Neuronal stem cell (in vitro differentiated cells): ENCODE measurements at regions not wholly inside any gene's neighbourhood (a gene's known extent, or its start where the extent isn't known, plus 50 kb on each side); places are given as distances from the start of the nearest gene placed in this dataset.

Experiments
- DNase-seq: peaks from one replicate; pipeline ENCODE4 v3.0.0-alpha.2; 2013; ENCODE audit warnings: low spot score
- H2AFZ ChIP-seq: one replicate; pipeline ENCODE4 v1.6.1; 2013; ENCODE audit warnings: mild to moderate bottlenecking, low read length, inconsistent platforms
- H2AK5ac ChIP-seq: 2 replicates; pipeline ENCODE4 v1.6.1; 2013; ENCODE audit warnings: low read depth, mild to moderate bottlenecking, inconsistent platforms, low read length, moderate library complexity, mixed read lengths
- H2BK120ac ChIP-seq: 2 replicates; pipeline ENCODE4 v1.6.1; 2013; ENCODE audit warnings: low read depth, mild to moderate bottlenecking, inconsistent platforms, low read length, moderate library complexity, mixed read lengths
- H2BK12ac ChIP-seq: one replicate; pipeline ENCODE4 v1.6.1; 2013; ENCODE audit warnings: low read length, inconsistent platforms
- H2BK15ac ChIP-seq: 2 replicates; pipeline ENCODE4 v1.6.1; 2013; ENCODE audit warnings: mild to moderate bottlenecking, low read length, inconsistent platforms, mixed read lengths
- H2BK5ac ChIP-seq: one replicate; pipeline ENCODE4 v1.6.1; 2013; ENCODE audit warnings: inconsistent platforms, mild to moderate bottlenecking, low read length, moderate library complexity
- H3K14ac ChIP-seq: one replicate; pipeline ENCODE4 v1.6.1; 2013; ENCODE audit warnings: low read length, inconsistent platforms
- H3K18ac ChIP-seq: 2 replicates; pipeline ENCODE4 v1.6.1; 2013; ENCODE audit warnings: low read length, inconsistent platforms
- H3K23ac ChIP-seq: 2 replicates; pipeline ENCODE4 v1.6.1; 2013; ENCODE audit warnings: low read depth, mild to moderate bottlenecking, mixed read lengths, low read length, inconsistent platforms; ENCODE audit not compliant: poor library complexity
- H3K27ac ChIP-seq: replicated peaks from 3 replicates; pipeline ENCODE4 v1.5.1; 2013; ENCODE audit warnings: low read length, inconsistent platforms
- H3K27me3 ChIP-seq, 3 experiments: 2 replicates each; pipeline ENCODE4 v1.6.1; 2013; ENCODE audit warnings: low read length in 3 of 3, mild to moderate bottlenecking in 2 of 3, inconsistent platforms in 1 of 3, low read depth in 1 of 3, mixed read lengths in 1 of 3, moderate library complexity in 1 of 3; ENCODE audit not compliant: control insufficient read depth in 3 of 3, insufficient read depth in 3 of 3
- H3K36me3 ChIP-seq, 2 donors: replicated peaks in 1 of 2; 2 replicates each; pipeline ENCODE4 v1.6.1; 2013; ENCODE audit warnings: low read length in 2 of 2; ENCODE audit not compliant: control insufficient read depth in 2 of 2, insufficient read depth in 2 of 2
- H3K4ac ChIP-seq: 2 replicates; pipeline ENCODE4 v1.6.1; 2013; ENCODE audit warnings: inconsistent platforms, mild to moderate bottlenecking, low read length, moderate library complexity
- H3K4me1 ChIP-seq, 2 donors: 1 replicate in 1 of 2; 2 replicates in 1 of 2; pipeline ENCODE4 v1.6.1; 2013; ENCODE audit warnings: low read length in 2 of 2, low read depth in 1 of 2; ENCODE audit not compliant: control insufficient read depth in 2 of 2, insufficient read depth in 1 of 2
- H3K4me2 ChIP-seq: one replicate; pipeline ENCODE4 v1.6.1; 2013; ENCODE audit warnings: mild to moderate bottlenecking, low read length, inconsistent platforms; ENCODE audit not compliant: insufficient read depth, poor library complexity, severe bottlenecking
- H3K4me3 ChIP-seq, 2 donors: 2 replicates each; pipeline ENCODE4 v1.5.1; 2013; ENCODE audit warnings: low read length in 2 of 2, mild to moderate bottlenecking in 2 of 2, inconsistent platforms in 1 of 2, moderate library complexity in 1 of 2
- H3K79me1 ChIP-seq: one replicate; pipeline ENCODE4 v1.6.1; 2013; ENCODE audit warnings: low read depth, mild to moderate bottlenecking, inconsistent platforms, low read length, moderate library complexity
- H3K9ac ChIP-seq: one replicate; pipeline ENCODE4 v1.6.1; 2013; ENCODE audit warnings: mild to moderate bottlenecking, low read depth, low read length, inconsistent platforms; ENCODE audit not compliant: poor library complexity
- H3K9me3 ChIP-seq, 2 donors: replicated peaks in 1 of 2; 2 replicates each; pipeline versions ENCODE3 to v1.6.1; 2013; ENCODE audit warnings: low read length in 2 of 2, mild to moderate bottlenecking in 2 of 2, inconsistent platforms in 1 of 2, low read depth in 1 of 2, mixed read lengths in 1 of 2, moderate library complexity in 1 of 2; ENCODE audit not compliant: control insufficient read depth in 2 of 2, insufficient read depth in 1 of 2
- H4K8ac ChIP-seq: one replicate; pipeline ENCODE4 v1.6.1; 2013; ENCODE audit warnings: low read depth, mild to moderate bottlenecking, inconsistent platforms, low read length, moderate library complexity
- H4K91ac ChIP-seq: one replicate; pipeline ENCODE4 v1.6.1; 2013; ENCODE audit warnings: low read length, low read depth, mild to moderate bottlenecking, inconsistent platforms; ENCODE audit not compliant: poor library complexity
- WGBS, 2 donors: extraction: QIAGEN DNeasy Blood & Tissue Kit; methylation state at CpG; one replicate each; pipeline ENCODE4 v1.1.7; 2013; ENCODE audit warnings: missing lambda C conversion rate in 2 of 2, mixed read lengths in 1 of 2; ENCODE audit not compliant: insufficient read length in 2 of 2, insufficient replicate concordance in 1 of 2; ENCODE audit errors: extremely low coverage in 2 of 2; 5-methylcytosine and 5-hydroxymethylcytosine counted together

DNA sequence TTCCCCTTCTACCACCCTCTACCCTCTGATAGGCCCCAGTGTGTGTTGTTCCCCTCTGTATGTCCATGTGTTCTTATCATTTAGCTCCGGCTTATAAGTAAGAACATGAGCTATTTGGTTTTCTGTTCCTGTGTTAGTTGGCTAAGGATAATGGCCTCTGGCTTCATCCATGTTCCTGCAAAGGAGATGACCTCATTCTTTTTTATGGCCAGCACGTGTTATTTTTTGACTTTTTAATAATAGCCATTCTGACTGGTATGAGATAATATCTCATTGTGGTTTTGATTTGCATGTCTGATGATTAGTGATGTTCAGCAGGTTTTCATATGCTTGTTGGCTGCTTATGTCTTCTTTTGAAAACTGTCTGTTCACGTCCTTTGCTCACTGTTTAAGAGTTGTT, 63.1 kb upstream of the NPHP3 start:
- no peak overlapping the region for H3K18ac ChIP-seq
- H3K9me3 ChIP-seq: no peaks in the 10 kb centered on the region
- no peaks in the 10 kb centered on the region for H3K79me1 ChIP-seq
- H4K91ac ChIP-seq: no peak overlapping the region
- no peak overlapping the region for H3K4me3 ChIP-seq
- no peaks in the 10 kb centered on the region for H3K27me3 ChIP-seq
- no peak for DNase-seq
- no peak overlapping the region for H2BK15ac ChIP-seq
- no peak overlapping the region for H2BK120ac ChIP-seq
- no peak overlapping the region for H3K14ac ChIP-seq
- no peak overlapping the region for H3K9ac ChIP-seq
- no peak overlapping the region for H3K23ac ChIP-seq
- no peak overlapping the region for H3K27ac ChIP-seq
- no peak overlapping the region for H2AK5ac ChIP-seq
- H3K4ac ChIP-seq: no peak overlapping the region
- no peak overlapping the region for H2AFZ ChIP-seq
- H2BK12ac ChIP-seq: no peak overlapping the region
- H2BK5ac ChIP-seq: no peak overlapping the region
- no peak overlapping the region for H3K4me2 ChIP-seq
- H3K36me3 ChIP-seq: no peaks in the 10 kb centered on the region
- no peak overlapping the region for H4K8ac ChIP-seq
- peaks cover 0 to 2% of the 10 kb centered on the region in 2 donors for H3K4me1 ChIP-seq
- WGBS, 2 donors: no CpG with 5 or more reads among the region's 3 CpGs

DNA sequence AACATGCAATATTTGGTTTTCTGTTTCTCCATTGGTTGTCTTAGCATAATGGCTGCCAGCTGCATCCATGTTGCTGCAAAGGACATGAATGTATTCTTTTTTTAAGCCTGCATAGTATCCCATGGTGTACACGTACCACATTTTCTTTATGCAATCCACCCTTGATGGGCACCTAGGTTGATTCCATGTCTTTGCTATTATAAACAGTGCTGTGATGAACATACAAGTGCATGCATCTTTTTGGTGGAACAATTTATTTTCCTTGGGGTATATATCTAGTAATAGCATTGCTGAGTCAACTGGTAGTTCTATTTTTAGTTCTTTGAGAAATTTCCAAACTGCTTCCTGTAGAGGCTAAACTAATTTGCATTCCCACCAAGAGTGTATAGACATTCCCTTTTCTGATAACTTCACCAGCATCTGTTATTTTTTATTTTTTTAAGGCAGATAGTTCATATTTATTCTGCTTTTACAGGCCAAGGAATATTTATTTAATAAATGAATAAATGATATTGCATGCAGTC, 62.4 kb upstream of the NPHP3 start:
- Histone ChIP-seq H2AFZ (no peak overlapping the region), H2BK15ac (no peak overlapping the region), H3K14ac (no peak overlapping the region), H3K4ac (no peak overlapping the region), H3K36me3 (no peaks in the 10 kb centered on the region), H3K23ac (no peak overlapping the region), H3K4me1 (peaks cover 0 to 2% of the 10 kb centered on the region in 2 donors), H3K4me3 (no peak overlapping the region), H2BK12ac (no peak overlapping the region), H2BK5ac (no peak overlapping the region), H2BK120ac (no peak overlapping the region), H3K4me2 (no peak overlapping the region), H3K27ac (no peak overlapping the region), H3K18ac (no peak overlapping the region), H4K91ac (no peak overlapping the region), H3K79me1 (no peaks in the 10 kb centered on the region), H3K9me3 (no peaks in the 10 kb centered on the region), H3K9ac (no peak overlapping the region), H4K8ac (no peak overlapping the region), H2AK5ac (no peak overlapping the region), H3K27me3 (no peaks in the 10 kb centered on the region)
- DNase-seq: no peak
- no CpG with 5 or more reads among the region's 1 CpG for WGBS, 2 donors

DNA sequence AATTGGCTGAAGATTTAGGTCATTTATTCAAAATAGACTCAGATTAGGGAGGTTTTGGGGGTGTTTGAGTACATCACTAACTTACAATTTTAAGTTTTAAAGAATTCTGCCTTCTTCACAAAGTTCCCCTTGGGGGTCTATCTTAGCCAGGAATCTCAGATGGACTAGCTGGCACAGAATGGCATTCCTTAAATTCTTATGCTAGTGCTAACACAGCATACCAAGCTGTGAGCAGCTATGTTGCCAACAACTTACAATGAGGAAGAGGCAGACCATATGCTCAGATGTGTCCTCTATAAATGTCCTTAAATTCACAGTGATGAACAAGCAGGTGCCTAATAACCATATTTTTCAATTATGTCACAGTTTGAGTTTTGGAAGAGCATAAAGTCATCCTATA, 60.9 kb upstream of the NPHP3 start:
- Histone ChIP-seq H3K9ac (no peak overlapping the region), H2AFZ (no peak overlapping the region), H3K9me3 (no peaks in the 10 kb centered on the region), H2BK5ac (no peak overlapping the region), H3K36me3 (no peaks in the 10 kb centered on the region), H3K4me1 (peaks cover 0 to 2% of the 10 kb centered on the region in 2 donors), H2BK120ac (no peak overlapping the region), H2BK12ac (no peak overlapping the region), H3K4me2 (no peak overlapping the region), H3K79me1 (no peaks in the 10 kb centered on the region), H3K4ac (no peak overlapping the region), H3K23ac (no peak overlapping the region), H3K27me3 (no peaks in the 10 kb centered on the region), H2AK5ac (no peak overlapping the region), H3K4me3 (no peak overlapping the region), H4K8ac (no peak overlapping the region), H3K14ac (no peak overlapping the region), H3K27ac (no peak overlapping the region), H3K18ac (no peak overlapping the region), H4K91ac (no peak overlapping the region), H2BK15ac (no peak overlapping the region)
- DNase-seq: no peak

GRCh38 chr3:132781922-132782321, 59.7 kb upstream of the NPHP3 start:
- H3K9ac ChIP-seq: no peak overlapping the region

More at GRCh38 chr3:132781922-132782321, 59.7 kb upstream of the NPHP3 start:
- Histone ChIP-seq H3K27me3 (no peaks in the 10 kb centered on the region), H3K79me1 (no peaks in the 10 kb centered on the region), H3K14ac (no peak overlapping the region), H2BK12ac (no peak overlapping the region), H2BK5ac (no peak overlapping the region), H2BK120ac (no peak overlapping the region), H3K4ac (no peak overlapping the region), H3K4me3 (no peak overlapping the region), H3K18ac (no peak overlapping the region), H2AFZ (no peak overlapping the region), H3K4me1 (peaks cover 0 to 2% of the 10 kb centered on the region in 2 donors), H3K23ac (no peak overlapping the region), H4K8ac (no peak overlapping the region), H2BK15ac (no peak overlapping the region), H4K91ac (no peak overlapping the region), H2AK5ac (no peak overlapping the region), H3K9me3 (no peaks in the 10 kb centered on the region), H3K36me3 (no peaks in the 10 kb centered on the region), H3K27ac (no peak overlapping the region), H3K4me2 (no peak overlapping the region)
- no CpG with 5 or more reads among the region's 1 CpG for WGBS, 2 donors
- DNase-seq: no peak
